Gastroesophageal sphincter (tissue), 3 donors: ENCODE measurements at regions not wholly inside any gene's neighbourhood (a gene's known extent, or its start where the extent isn't known, plus 50 kb on each side); places are given as distances from the start of the nearest gene placed in this dataset.

Experiments
- CTCF ChIP-seq, 4 experiments: fragments of 200-600 bp in 2 of 4; fragments of 450-650 bp in 2 of 4; sonication (generic) in 1 of 4; IDR thresholded peaks; one replicate each; pipeline ENCODE4 v1.5.1; 2017 to 2019; ENCODE audit warnings: antibody characterized with exemption in 4 of 4, mild to moderate bottlenecking in 2 of 4, moderate library complexity in 2 of 4
- POLR2A ChIP-seq, 2 donors: fragments of 450-650 bp; IDR thresholded peaks; one replicate each; pipeline ENCODE4 v1.6.1; 2017; ENCODE audit warnings: antibody characterized with exemption in 2 of 2, mild to moderate bottlenecking in 2 of 2, moderate library complexity in 1 of 2
- POLR2AphosphoS5 ChIP-seq: sonication (generic); formaldehyde crosslinking; IDR thresholded peaks from one replicate; pipeline ENCODE4 v1.6.1; 2017; ENCODE audit warnings: antibody characterized with exemption

GRCh38 chr6:135680964-135681913 lies 170.3 kb upstream of the PDE7B start:
- no peak for TF ChIP-seq CTCF (IDR thresholded peaks at IDR 0.05)
- no peak for TF ChIP-seq POLR2AphosphoS5
- no peak for TF ChIP-seq POLR2A (IDR thresholded peaks at IDR 0.05)
